ENCODE measurements at regions not wholly inside any gene's neighbourhood (a gene's known extent, or its start where the extent isn't known, plus 50 kb on each side); places are given as distances from the start of the nearest gene placed in this dataset.

- TF ChIP-seq FOSL2 (IDR thresholded peaks at IDR 0.05; ENCODE audit: borderline replicate concordance, low read depth), result peak; percentile 83
- TF ChIP-seq TCF12 (IDR thresholded peaks at IDR 0.05), result peak; percentile 98
- TF ChIP-seq YY1 (IDR thresholded peaks at IDR 0.05; ENCODE audit: low read depth), result 0 out of 2 replicates have a peak, but pooled peaks have one; percentile 38
- no peak for TF ChIP-seq NRF1 (IDR thresholded peaks at IDR 0.05; ENCODE audit: low read depth, low read length)
- no peak for TF ChIP-seq CHD2 (IDR thresholded peaks at IDR 0.05; ENCODE audit: low read length, partially characterized antibody)
- no peak for TF ChIP-seq GATA2 (CRISPR knock-in tag; IDR thresholded peaks at IDR 0.05)
- no peak for TF ChIP-seq RCOR1 (IDR thresholded peaks at IDR 0.05; ENCODE audit: low read length)
- TF ChIP-seq, protein P1, sequence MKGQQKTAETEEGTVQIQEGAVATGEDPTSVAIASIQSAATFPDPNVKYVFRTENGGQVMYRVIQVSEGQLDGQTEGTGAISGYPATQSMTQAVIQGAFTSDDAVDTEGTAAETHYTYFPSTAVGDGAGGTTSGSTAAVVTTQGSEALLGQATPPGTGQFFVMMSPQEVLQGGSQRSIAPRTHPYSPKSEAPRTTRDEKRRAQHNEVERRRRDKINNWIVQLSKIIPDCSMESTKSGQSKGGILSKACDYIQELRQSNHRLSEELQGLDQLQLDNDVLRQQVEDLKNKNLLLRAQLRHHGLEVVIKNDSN (IDR thresholded peaks at IDR 0.05; ENCODE audit: borderline replicate concordance, low read depth), result peak; percentile 67; the same call in 1 of the 2 replicates
- TF ChIP-seq RAD21 (IDR thresholded peaks at IDR 0.05; ENCODE audit: low read length), result no peak
- TF ChIP-seq TAF1 (IDR thresholded peaks at IDR 0.05; ENCODE audit: borderline replicate concordance, low read depth, low read length), result no peak
- peak; percentile 94 for TF ChIP-seq JUND (IDR thresholded peaks at IDR 0.05)
- TF ChIP-seq EP300 (IDR thresholded peaks at IDR 0.05; ENCODE audit: borderline replicate concordance in 1 of 2, low read depth in 1 of 2, low read length in 1 of 2), result peak; percentile 10 to 96; a peak in 2 of 4 replicates
Observed at GRCh38 chr4:20195071-20195885, 56.4 kb upstream of the SLIT2 start (continued).

DNA sequence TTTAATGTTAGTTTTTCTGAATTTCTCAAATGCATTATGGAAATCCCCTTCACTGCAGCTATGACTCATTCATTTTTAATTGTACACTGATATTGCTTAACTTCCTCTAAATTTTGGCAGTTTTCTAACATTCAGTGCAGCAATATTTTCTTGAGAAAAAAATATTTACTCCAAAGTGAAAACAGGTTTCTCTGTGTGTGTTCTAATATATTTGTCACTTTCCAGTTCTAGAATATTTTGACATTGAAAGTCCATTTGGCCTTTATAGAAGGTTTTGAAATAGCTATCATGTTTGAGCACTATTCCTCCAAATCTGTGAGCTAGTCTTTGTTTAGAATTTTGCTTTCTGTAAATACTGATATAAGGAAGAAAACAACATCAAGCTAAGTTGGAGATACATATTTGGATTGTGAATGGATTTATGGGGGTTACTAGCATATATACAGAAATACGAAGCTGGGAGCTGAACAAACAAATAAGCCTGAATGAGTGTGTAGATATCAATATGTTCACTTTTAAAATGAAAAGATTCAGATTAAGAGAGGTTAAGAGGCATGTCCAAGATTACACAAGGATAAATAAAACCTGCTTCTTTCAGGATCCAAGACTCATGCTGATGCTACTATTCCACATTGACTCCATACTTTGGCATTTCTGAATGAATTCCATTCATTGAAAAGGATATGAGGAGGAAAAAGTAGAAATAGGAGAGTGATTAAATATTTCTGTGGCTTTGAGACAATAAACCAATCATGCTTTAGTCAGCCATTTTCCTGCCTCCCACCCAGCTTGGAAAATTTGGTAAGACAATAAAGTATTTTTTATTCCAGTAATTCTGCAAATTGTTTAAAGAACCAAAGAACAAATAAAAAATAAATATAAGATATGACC, 57.3 kb upstream of the SLIT2 start:
- Histone ChIP-seq H3K9ac (peak overlapping the region; percentile 55; the same call in 1 of the 2 replicates), H3K9me3 (no peaks in the 10 kb centered on the region), H3K4me3 (ENCODE audit: low read depth in 2 of 2, low read length in 1 of 2) (no peak overlapping the region), H3K27me3 (ENCODE audit: insufficient read depth) (no peaks in the 10 kb centered on the region), H3K27ac (ENCODE audit: low read depth in 2 of 2, low read length in 1 of 2) (peak overlapping the region; percentile 79 to 94; a peak in 3 of 4 replicates), H3K9me2 (no peaks in the 10 kb centered on the region), H2AFZ (ENCODE audit: low read depth) (no peak overlapping the region), H3F3A (replicated peaks; ENCODE audit: insufficient read depth) (peaks cover 36% of the 10 kb centered on the region), H3K4me2 (peak overlapping the region; percentile 42; the same call in 1 of the 2 replicates), H3K79me2 (ENCODE audit: insufficient read depth) (no peaks in the 10 kb centered on the region), H3K4me1 (ENCODE audit: control insufficient read depth in 1 of 2, insufficient read depth in 2 of 2, low read depth in 1 of 2, low read length in 1 of 2) (peaks cover 3 to 34% of the 10 kb centered on the region in 2 experiments), H3K36me3 (replicated peaks in 1 of 2; ENCODE audit: control insufficient read depth in 1 of 2, insufficient read depth in 2 of 2, low read length in 1 of 2) (no peaks in the 10 kb centered on the region), H4K20me1 (ENCODE audit: insufficient read depth) (no peaks in the 10 kb centered on the region)
- TF ChIP-seq RXRA (IDR thresholded peaks at IDR 0.05; ENCODE audit: borderline replicate concordance, low read depth) (peak; percentile 25; the same call in 1 of the 2 replicates), FOXM1 (IDR thresholded peaks at IDR 0.05; ENCODE audit: low read depth) (peak; percentile 40; the same call in 1 of the 2 replicates), EP300 (IDR thresholded peaks at IDR 0.05; ENCODE audit: borderline replicate concordance in 1 of 2, low read depth in 1 of 2, low read length in 1 of 2) (peak in 1 of 2 experiments; percentile 87; a peak in 2 of 4 replicates), FOSL2 (IDR thresholded peaks at IDR 0.05; ENCODE audit: borderline replicate concordance, low read depth) (peak; percentile 66), NFIC (IDR thresholded peaks at IDR 0.05; ENCODE audit: borderline replicate concordance) (peak; percentile 45; the same call in 1 of the 2 replicates), TAF1 (IDR thresholded peaks at IDR 0.05; ENCODE audit: borderline replicate concordance, low read depth, low read length) (no peak), JUND (IDR thresholded peaks at IDR 0.05) (peak; percentile 69), MEF2A (IDR thresholded peaks at IDR 0.05; ENCODE audit: borderline replicate concordance, low read depth) (0 out of 2 replicates have a peak, but pooled peaks have one; percentile 31), TCF12 (IDR thresholded peaks at IDR 0.05) (peak; percentile 58), NRF1 (IDR thresholded peaks at IDR 0.05; ENCODE audit: low read depth, low read length) (no peak), YY1 (IDR thresholded peaks at IDR 0.05; ENCODE audit: low read depth) (peak; percentile 72; the same call in 1 of the 2 replicates), TEAD4 (IDR thresholded peaks at IDR 0.05; ENCODE audit: borderline replicate concordance, insufficient read depth) (peak; percentile 63; the same call in 1 of the 2 replicates), EZH2phosphoT487 (IDR thresholded peaks at IDR 0.05; ENCODE audit: borderline replicate concordance, low read depth) (no peak)
- TF ChIP-seq, protein P2, sequence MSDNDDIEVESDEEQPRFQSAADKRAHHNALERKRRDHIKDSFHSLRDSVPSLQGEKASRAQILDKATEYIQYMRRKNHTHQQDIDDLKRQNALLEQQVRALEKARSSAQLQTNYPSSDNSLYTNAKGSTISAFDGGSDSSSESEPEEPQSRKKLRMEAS (IDR thresholded peaks at IDR 0.05; ENCODE audit: low read depth), result no peak
- TF ChIP-seq, protein P3, sequence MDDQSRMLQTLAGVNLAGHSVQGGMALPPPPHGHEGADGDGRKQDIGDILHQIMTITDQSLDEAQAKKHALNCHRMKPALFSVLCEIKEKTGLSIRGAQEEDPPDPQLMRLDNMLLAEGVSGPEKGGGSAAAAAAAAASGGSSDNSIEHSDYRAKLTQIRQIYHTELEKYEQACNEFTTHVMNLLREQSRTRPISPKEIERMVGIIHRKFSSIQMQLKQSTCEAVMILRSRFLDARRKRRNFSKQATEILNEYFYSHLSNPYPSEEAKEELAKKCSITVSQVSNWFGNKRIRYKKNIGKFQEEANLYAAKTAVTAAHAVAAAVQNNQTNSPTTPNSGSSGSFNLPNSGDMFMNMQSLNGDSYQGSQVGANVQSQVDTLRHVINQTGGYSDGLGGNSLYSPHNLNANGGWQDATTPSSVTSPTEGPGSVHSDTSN (IDR thresholded peaks at IDR 0.05), result peak; percentile 59
- 45% methylated on average over 1 of the region's 1 CpG for WGBS (ENCODE audit: low lambda C conversion rate)
- ChIA-PET CTCF (no interaction called here), POLR2A (no interaction called here)
- DNase-seq, result no peak

All from SK-N-SH (cell line).